PFSK-1 (cell line): ENCODE measurements at regions not wholly inside any gene's neighbourhood (a gene's known extent, or its start where the extent isn't known, plus 50 kb on each side); places are given as distances from the start of the nearest gene placed in this dataset.

Experiments
- REST ChIP-seq, 2 experiments: IDR thresholded peaks; 2 replicates each; pipeline versions ENCODE4 v1.6.1 to v1.8.0; 2011 to 2012; ENCODE audit warnings: low read depth in 2 of 2, low read length in 2 of 2, control low read depth in 1 of 2, inconsistent platforms in 1 of 2, mild to moderate bottlenecking in 1 of 2, moderate library complexity in 1 of 2; ENCODE audit not compliant: insufficient read depth in 1 of 2
- SIN3A ChIP-seq: IDR thresholded peaks from 2 replicates; pipeline ENCODE4 v1.6.1; 2012; ENCODE audit warnings: mild to moderate bottlenecking, low read length, moderate library complexity, borderline replicate concordance; ENCODE audit not compliant: insufficient read depth
- TAF1 ChIP-seq: IDR thresholded peaks from 2 replicates; pipeline ENCODE4 v1.6.1; 2012; ENCODE audit warnings: low read length, control low read depth, borderline replicate concordance; ENCODE audit not compliant: insufficient read depth

GRCh38 chr14:53695692-53696214, 260.9 kb downstream of the BMP4 start:
- TF ChIP-seq SIN3A = no peak
- no peak for TF ChIP-seq REST (IDR thresholded peaks at IDR 0.05; ENCODE audit: insufficient read depth in 1 of 2, low read depth in 2 of 2, low read length in 2 of 2)
- TF ChIP-seq TAF1 = no peak
